HEK293 (cell line): ENCODE measurements at regions not wholly inside any gene's neighbourhood (a gene's known extent, or its start where the extent isn't known, plus 50 kb on each side); places are given as distances from the start of the nearest gene placed in this dataset.

Source experiments
- EGR2 ChIP-seq: fragments of 450-650 bp; formaldehyde crosslinking; IDR thresholded peaks from 2 replicates; pipeline ENCODE4 v1.5.1; 2016; ENCODE audit warnings: low read depth, missing biosample characterization, missing genetic modification characterization
- ZNF121 ChIP-seq: fragments of 450-650 bp; formaldehyde crosslinking; IDR thresholded peaks from 2 replicates; pipeline ENCODE4 v1.5.1; 2016; ENCODE audit warnings: missing biosample characterization, missing genetic modification characterization
- ZNF146 ChIP-seq: fragments of 450-650 bp; formaldehyde crosslinking; IDR thresholded peaks from 2 replicates; pipeline ENCODE4 v1.5.1; 2016; ENCODE audit warnings: missing biosample characterization, missing genetic modification characterization
- ZNF248 ChIP-seq: fragments of 450-650 bp; formaldehyde crosslinking; IDR thresholded peaks from 2 replicates; pipeline ENCODE4 v1.5.1; 2017; ENCODE audit warnings: missing biosample characterization, missing genetic modification characterization
- ZNF561 ChIP-seq: fragments of 450-650 bp; IDR thresholded peaks from 2 replicates; pipeline ENCODE4 v1.5.1; 2018; ENCODE audit warnings: missing biosample characterization, missing genetic modification characterization, borderline replicate concordance
- ZNF670 ChIP-seq: fragments of 450-650 bp; formaldehyde crosslinking; IDR thresholded peaks from 2 replicates; pipeline ENCODE4 v1.5.1; 2016; ENCODE audit warnings: missing biosample characterization, missing genetic modification characterization, low read depth
- ZSCAN23 ChIP-seq: fragments of 450-650 bp; formaldehyde crosslinking; IDR thresholded peaks from 2 replicates; pipeline ENCODE4 v1.5.1; 2016; ENCODE audit warnings: missing biosample characterization, missing genetic modification characterization
- TF ChIP-seq, protein P1 (sequence below): fragments of 450-650 bp; formaldehyde crosslinking; IDR thresholded peaks from 2 replicates; pipeline ENCODE4 v1.5.1; 2016; ENCODE audit warnings: missing biosample characterization, missing genetic modification characterization
- TF ChIP-seq, protein P2 (sequence below): fragments of 450-650 bp; formaldehyde crosslinking; IDR thresholded peaks from 2 replicates; pipeline ENCODE4 v1.5.1; 2016; ENCODE audit warnings: missing biosample characterization, missing genetic modification characterization

GRCh38 chrX:42123369-42123768 lies 200.0 kb upstream of the CASK start:
- TF ChIP-seq ZNF561 (tag by site-specific recombination) (no peak), ZSCAN23 (tag by site-specific recombination) (no peak), EGR2 (tag by site-specific recombination) (no peak), ZNF146 (tag by site-specific recombination) (no peak), ZNF121 (tag by site-specific recombination) (no peak), ZNF670 (tag by site-specific recombination) (no peak), ZNF248 (tag by site-specific recombination) (no peak)
- TF ChIP-seq, protein P1, sequence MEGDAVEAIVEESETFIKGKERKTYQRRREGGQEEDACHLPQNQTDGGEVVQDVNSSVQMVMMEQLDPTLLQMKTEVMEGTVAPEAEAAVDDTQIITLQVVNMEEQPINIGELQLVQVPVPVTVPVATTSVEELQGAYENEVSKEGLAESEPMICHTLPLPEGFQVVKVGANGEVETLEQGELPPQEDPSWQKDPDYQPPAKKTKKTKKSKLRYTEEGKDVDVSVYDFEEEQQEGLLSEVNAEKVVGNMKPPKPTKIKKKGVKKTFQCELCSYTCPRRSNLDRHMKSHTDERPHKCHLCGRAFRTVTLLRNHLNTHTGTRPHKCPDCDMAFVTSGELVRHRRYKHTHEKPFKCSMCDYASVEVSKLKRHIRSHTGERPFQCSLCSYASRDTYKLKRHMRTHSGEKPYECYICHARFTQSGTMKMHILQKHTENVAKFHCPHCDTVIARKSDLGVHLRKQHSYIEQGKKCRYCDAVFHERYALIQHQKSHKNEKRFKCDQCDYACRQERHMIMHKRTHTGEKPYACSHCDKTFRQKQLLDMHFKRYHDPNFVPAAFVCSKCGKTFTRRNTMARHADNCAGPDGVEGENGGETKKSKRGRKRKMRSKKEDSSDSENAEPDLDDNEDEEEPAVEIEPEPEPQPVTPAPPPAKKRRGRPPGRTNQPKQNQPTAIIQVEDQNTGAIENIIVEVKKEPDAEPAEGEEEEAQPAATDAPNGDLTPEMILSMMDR (tag by site-specific recombination): no peak
- TF ChIP-seq, protein P2, sequence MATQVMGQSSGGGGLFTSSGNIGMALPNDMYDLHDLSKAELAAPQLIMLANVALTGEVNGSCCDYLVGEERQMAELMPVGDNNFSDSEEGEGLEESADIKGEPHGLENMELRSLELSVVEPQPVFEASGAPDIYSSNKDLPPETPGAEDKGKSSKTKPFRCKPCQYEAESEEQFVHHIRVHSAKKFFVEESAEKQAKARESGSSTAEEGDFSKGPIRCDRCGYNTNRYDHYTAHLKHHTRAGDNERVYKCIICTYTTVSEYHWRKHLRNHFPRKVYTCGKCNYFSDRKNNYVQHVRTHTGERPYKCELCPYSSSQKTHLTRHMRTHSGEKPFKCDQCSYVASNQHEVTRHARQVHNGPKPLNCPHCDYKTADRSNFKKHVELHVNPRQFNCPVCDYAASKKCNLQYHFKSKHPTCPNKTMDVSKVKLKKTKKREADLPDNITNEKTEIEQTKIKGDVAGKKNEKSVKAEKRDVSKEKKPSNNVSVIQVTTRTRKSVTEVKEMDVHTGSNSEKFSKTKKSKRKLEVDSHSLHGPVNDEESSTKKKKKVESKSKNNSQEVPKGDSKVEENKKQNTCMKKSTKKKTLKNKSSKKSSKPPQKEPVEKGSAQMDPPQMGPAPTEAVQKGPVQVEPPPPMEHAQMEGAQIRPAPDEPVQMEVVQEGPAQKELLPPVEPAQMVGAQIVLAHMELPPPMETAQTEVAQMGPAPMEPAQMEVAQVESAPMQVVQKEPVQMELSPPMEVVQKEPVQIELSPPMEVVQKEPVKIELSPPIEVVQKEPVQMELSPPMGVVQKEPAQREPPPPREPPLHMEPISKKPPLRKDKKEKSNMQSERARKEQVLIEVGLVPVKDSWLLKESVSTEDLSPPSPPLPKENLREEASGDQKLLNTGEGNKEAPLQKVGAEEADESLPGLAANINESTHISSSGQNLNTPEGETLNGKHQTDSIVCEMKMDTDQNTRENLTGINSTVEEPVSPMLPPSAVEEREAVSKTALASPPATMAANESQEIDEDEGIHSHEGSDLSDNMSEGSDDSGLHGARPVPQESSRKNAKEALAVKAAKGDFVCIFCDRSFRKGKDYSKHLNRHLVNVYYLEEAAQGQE (tag by site-specific recombination): no peak
